GM23338 (cell line): ENCODE measurements at regions not wholly inside any gene's neighbourhood (a gene's known extent, or its start where the extent isn't known, plus 50 kb on each side); places are given as distances from the start of the nearest gene placed in this dataset.

Experiments
- ATAC-seq: fragments of 200-7000 bp; cut with Tn5 transposase; 3 replicates; pipeline ENCODE4 v1.9.1; 2020
- DNase-seq: peaks from one replicate; pipeline ENCODE4 v3.0.0-alpha.2; 2015; ENCODE audit warnings: low spot score
- H2AFZ ChIP-seq: fragments of 200-600 bp; sonication (generic); 2 replicates; pipeline ENCODE4 v1.8.0; 2016; ENCODE audit warnings: antibody characterized with exemption, mild to moderate bottlenecking, moderate library complexity
- H3F3A ChIP-seq: fragments of 200-600 bp; sonication (generic); replicated peaks from 2 replicates; pipeline ENCODE4 v1.8.0; 2017; ENCODE audit warnings: antibody characterized with exemption, mixed run types, low read depth
- H3K27ac ChIP-seq: fragments of 200-600 bp; sonication (generic); 2 replicates; pipeline ENCODE4 v1.6.1; 2016; ENCODE audit warnings: low read depth
- H3K27me3 ChIP-seq: fragments of 200-600 bp; sonication (generic); 2 replicates; pipeline ENCODE4 v1.8.0; 2016; ENCODE audit warnings: mild to moderate bottlenecking, mixed run types, moderate library complexity; ENCODE audit not compliant: insufficient read depth
- H3K36me3 ChIP-seq: fragments of 200-600 bp; sonication (generic); 2 replicates; pipeline ENCODE4 v1.8.0; 2016; ENCODE audit warnings: mild to moderate bottlenecking; ENCODE audit not compliant: insufficient read depth
- H3K4me1 ChIP-seq: fragments of 200-600 bp; sonication (generic); 2 replicates; pipeline ENCODE4 v1.8.0; 2016; ENCODE audit warnings: mild to moderate bottlenecking, moderate library complexity; ENCODE audit not compliant: insufficient read depth
- H3K4me2 ChIP-seq: fragments of 200-600 bp; sonication (generic); 2 replicates; pipeline ENCODE4 v1.7.1; 2017; ENCODE audit warnings: mixed run types
- H3K4me3 ChIP-seq: fragments of 200-600 bp; sonication (generic); 2 replicates; pipeline ENCODE4 v1.6.1; 2016; ENCODE audit warnings: mixed run types
- H3K79me2 ChIP-seq: fragments of 200-600 bp; sonication (generic); replicated peaks from 2 replicates; pipeline ENCODE4 v1.8.0; 2017; ENCODE audit warnings: mild to moderate bottlenecking; ENCODE audit not compliant: insufficient read depth
- H3K9me2 ChIP-seq: fragments of 200-600 bp; sonication (generic); 2 replicates; pipeline ENCODE4 v1.8.0; 2017; ENCODE audit not compliant: insufficient read depth
- H4K20me1 ChIP-seq: fragments of 200-600 bp; sonication (generic); replicated peaks from 2 replicates; pipeline ENCODE4 v1.8.0; 2017; ENCODE audit warnings: mild to moderate bottlenecking; ENCODE audit not compliant: insufficient read depth
- H3K27ac Mint-ChIP-seq: 2 replicates; pipeline ENCODE4 v1.8.0; 2020; ENCODE audit warnings: inconsistent platforms, mild to moderate bottlenecking, moderate library complexity, mixed read lengths
- H3K27me3 Mint-ChIP-seq: 3 replicates; pipeline ENCODE4 v1.8.0; 2022; ENCODE audit warnings: low read depth, mild to moderate bottlenecking, moderate library complexity, mixed read lengths, inconsistent platforms; ENCODE audit not compliant: insufficient read depth, poor library complexity
- H3K36me3 Mint-ChIP-seq: 3 replicates; pipeline ENCODE4 v1.8.0; 2021; ENCODE audit warnings: low read depth, mild to moderate bottlenecking, inconsistent platforms, moderate library complexity, mixed read lengths
- H3K4me1 Mint-ChIP-seq: 3 replicates; pipeline ENCODE4 v1.8.0; 2020; ENCODE audit warnings: mild to moderate bottlenecking, inconsistent platforms, mixed read lengths
- H3K4me3 Mint-ChIP-seq: 3 replicates; pipeline ENCODE4 v1.8.0; 2021; ENCODE audit warnings: moderate library complexity, mild to moderate bottlenecking, inconsistent platforms, mixed read lengths
- H3K9me3 Mint-ChIP-seq: 3 replicates; pipeline ENCODE4 v1.8.0; 2020; ENCODE audit warnings: moderate library complexity, mild to moderate bottlenecking, inconsistent platforms, mixed read lengths
- CREB1 ChIP-seq: fragments of 250-450 bp; sonication (Bioruptor Pico); IDR thresholded peaks from 2 replicates; pipeline ENCODE4 v1.5.0; 2020; ENCODE audit warnings: low read depth, mild to moderate bottlenecking, moderate library complexity
- CTCF ChIP-seq, 2 experiments: fragments of 200-600 bp in 1 of 2; sonication (generic) in 1 of 2; conservative IDR thresholded peaks; 2 replicates each; pipeline versions ENCODE4 v1.5.1 to v1.6.1; 2016 to 2017; ENCODE audit warnings: antibody characterized with exemption in 2 of 2, low read depth in 2 of 2, mild to moderate bottlenecking in 2 of 2, moderate library complexity in 1 of 2
- EZH2 ChIP-seq: fragments of 200-600 bp; sonication (generic); IDR thresholded peaks from one replicate; pipeline ENCODE4 v1.8.0; 2017; ENCODE audit warnings: antibody characterized with exemption, mild to moderate bottlenecking, low read depth; ENCODE audit not compliant: unreplicated experiment
- JUNB ChIP-seq: IDR thresholded peaks from one replicate; pipeline ENCODE4 v1.6.1; 2016; ENCODE audit warnings: antibody characterized with exemption; ENCODE audit not compliant: unreplicated experiment
- NANOG ChIP-seq: IDR thresholded peaks from 2 replicates; pipeline ENCODE4 v1.6.1; 2016; ENCODE audit warnings: antibody characterized with exemption, borderline replicate concordance
- ZNF331 ChIP-seq: fragments of 250-450 bp; sonication (Bioruptor Pico); IDR thresholded peaks from 2 replicates; pipeline ENCODE4 v1.5.0; 2020; ENCODE audit warnings: low read depth, mild to moderate bottlenecking, moderate library complexity
- TF ChIP-seq, protein P1 (sequence below): IDR thresholded peaks from one replicate; pipeline ENCODE4 v1.6.1; 2018; ENCODE audit warnings: antibody characterized with exemption; ENCODE audit not compliant: unreplicated experiment
- TF ChIP-seq, protein P2 (sequence below): fragments of 250-450 bp; sonication (Bioruptor Pico); IDR thresholded peaks from 2 replicates; pipeline ENCODE4 v1.5.0; 2020; ENCODE audit warnings: mild to moderate bottlenecking, moderate library complexity

DNA sequence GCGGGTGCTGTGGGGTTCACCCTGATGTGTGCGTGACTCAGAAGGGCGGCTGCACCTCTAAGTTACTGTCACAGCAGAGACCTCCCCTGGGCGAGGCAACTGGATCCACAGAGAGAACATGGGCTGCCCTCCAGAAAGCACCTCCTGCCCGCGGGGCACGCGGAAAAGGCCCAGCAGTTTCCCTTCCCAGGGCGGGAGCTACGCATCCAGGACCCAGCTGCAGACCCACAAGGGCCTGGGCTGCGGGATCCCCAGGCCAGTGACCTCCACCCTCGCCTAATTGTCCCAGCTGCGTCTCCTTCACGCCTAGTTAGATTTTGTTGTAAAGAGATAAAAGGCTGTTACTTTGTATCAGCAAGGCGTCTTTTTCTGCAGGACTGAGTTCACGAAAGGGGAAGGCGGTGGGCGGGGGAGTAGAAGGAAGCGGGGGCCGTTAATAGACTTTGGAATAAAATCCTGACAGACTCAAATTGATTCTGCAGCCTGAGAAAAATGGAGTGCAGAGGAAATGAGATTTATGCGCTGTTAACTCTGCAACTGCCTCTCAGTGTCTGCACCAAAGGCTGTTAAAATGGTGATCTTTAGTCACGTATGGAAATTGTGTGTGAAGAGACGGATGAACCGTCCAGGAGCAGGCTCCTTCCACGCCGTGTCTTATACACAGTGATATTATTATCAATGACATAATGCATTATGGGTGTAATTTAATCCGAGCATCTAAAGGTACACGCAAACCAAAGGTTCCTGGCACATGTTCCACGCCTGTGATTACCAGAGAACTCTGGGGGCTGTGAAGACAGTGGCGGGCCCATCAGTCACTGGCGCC, 65.9 kb upstream of the FBRSL1 start:
- ATAC-seq (no peak), DNase-seq (no peak)
- Histone ChIP-seq H3K9me2 (no peaks in the 10 kb centered on the region), H2AFZ (no peak overlapping the region), H4K20me1 (no peaks in the 10 kb centered on the region), H3K27me3 (peaks cover 93% of the 10 kb centered on the region), H3K4me2 (no peak overlapping the region), H3F3A (no peaks in the 10 kb centered on the region), H3K79me2 (no peaks in the 10 kb centered on the region), H3K4me3 (no peak overlapping the region), H3K27ac (no peak overlapping the region), H3K4me1 (no peaks in the 10 kb centered on the region), H3K36me3 (no peaks in the 10 kb centered on the region)
- peaks cover 13% of the 10 kb centered on the region for H3K4me1 Mint-ChIP-seq
- TF ChIP-seq CREB1 (CRISPR knock-in tag) (no peak), ZNF331 (CRISPR knock-in tag) (no peak), EZH2 (no peak), JUNB (no peak)
- TF ChIP-seq, protein P1, sequence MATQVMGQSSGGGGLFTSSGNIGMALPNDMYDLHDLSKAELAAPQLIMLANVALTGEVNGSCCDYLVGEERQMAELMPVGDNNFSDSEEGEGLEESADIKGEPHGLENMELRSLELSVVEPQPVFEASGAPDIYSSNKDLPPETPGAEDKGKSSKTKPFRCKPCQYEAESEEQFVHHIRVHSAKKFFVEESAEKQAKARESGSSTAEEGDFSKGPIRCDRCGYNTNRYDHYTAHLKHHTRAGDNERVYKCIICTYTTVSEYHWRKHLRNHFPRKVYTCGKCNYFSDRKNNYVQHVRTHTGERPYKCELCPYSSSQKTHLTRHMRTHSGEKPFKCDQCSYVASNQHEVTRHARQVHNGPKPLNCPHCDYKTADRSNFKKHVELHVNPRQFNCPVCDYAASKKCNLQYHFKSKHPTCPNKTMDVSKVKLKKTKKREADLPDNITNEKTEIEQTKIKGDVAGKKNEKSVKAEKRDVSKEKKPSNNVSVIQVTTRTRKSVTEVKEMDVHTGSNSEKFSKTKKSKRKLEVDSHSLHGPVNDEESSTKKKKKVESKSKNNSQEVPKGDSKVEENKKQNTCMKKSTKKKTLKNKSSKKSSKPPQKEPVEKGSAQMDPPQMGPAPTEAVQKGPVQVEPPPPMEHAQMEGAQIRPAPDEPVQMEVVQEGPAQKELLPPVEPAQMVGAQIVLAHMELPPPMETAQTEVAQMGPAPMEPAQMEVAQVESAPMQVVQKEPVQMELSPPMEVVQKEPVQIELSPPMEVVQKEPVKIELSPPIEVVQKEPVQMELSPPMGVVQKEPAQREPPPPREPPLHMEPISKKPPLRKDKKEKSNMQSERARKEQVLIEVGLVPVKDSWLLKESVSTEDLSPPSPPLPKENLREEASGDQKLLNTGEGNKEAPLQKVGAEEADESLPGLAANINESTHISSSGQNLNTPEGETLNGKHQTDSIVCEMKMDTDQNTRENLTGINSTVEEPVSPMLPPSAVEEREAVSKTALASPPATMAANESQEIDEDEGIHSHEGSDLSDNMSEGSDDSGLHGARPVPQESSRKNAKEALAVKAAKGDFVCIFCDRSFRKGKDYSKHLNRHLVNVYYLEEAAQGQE = no peak
- H3K27me3 Mint-ChIP-seq = peaks cover 87% of the 10 kb centered on the region
- peaks cover 17% of the 10 kb centered on the region for H3K36me3 Mint-ChIP-seq
- H3K9me3 Mint-ChIP-seq = peaks cover 31% of the 10 kb centered on the region
- H3K27ac Mint-ChIP-seq = no peak overlapping the region
- no peak overlapping the region for H3K4me3 Mint-ChIP-seq

DNA sequence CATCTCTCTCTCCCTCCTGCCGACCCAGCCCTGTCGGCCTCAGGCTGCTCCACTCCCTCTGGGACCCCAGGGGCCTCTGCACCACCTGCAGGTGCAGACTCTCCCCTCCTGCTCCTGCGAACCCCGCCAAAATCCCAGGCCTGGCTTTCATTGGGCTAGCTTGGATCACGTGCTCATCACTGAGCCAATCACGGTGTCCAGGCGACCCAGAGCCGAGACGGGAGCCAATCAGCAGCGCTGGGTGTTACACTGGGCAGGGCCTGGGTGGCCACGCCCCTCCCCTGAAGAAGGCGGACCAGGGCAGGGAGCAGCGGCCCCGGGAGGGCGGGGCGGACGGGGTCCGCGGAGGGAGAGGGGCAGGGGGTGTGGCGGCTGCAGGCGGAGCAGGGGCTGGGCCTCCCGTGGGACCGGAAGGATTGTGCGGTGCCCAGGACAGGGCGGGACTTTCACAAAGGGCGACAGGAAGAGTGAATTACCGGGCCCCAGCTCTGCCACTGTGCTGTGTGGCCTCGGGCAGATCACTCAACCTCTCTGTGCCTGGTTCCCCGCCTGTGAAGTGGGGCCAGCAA, 66.6 kb upstream of the FBRSL1 start:
- peaks cover 31% of the 10 kb centered on the region for H3K9me3 Mint-ChIP-seq
- Histone ChIP-seq H3K36me3 (no peaks in the 10 kb centered on the region), H3K9me2 (no peaks in the 10 kb centered on the region), H3K4me1 (no peaks in the 10 kb centered on the region), H3K27ac (no peak overlapping the region), H4K20me1 (no peaks in the 10 kb centered on the region), H3K27me3 (peaks cover 94% of the 10 kb centered on the region), H3K4me3 (no peak overlapping the region), H2AFZ (no peak overlapping the region), H3K4me2 (no peak overlapping the region), H3F3A (no peaks in the 10 kb centered on the region), H3K79me2 (no peaks in the 10 kb centered on the region)
- H3K4me1 Mint-ChIP-seq = peaks cover 8% of the 10 kb centered on the region
- peaks cover 17% of the 10 kb centered on the region for H3K36me3 Mint-ChIP-seq
- no peak overlapping the region for H3K4me3 Mint-ChIP-seq
- peaks cover 88% of the 10 kb centered on the region for H3K27me3 Mint-ChIP-seq
- DNase-seq = peak; percentile 51
- ATAC-seq = peak; percentile 58
- TF ChIP-seq NANOG = no peak
- TF ChIP-seq, protein P2, sequence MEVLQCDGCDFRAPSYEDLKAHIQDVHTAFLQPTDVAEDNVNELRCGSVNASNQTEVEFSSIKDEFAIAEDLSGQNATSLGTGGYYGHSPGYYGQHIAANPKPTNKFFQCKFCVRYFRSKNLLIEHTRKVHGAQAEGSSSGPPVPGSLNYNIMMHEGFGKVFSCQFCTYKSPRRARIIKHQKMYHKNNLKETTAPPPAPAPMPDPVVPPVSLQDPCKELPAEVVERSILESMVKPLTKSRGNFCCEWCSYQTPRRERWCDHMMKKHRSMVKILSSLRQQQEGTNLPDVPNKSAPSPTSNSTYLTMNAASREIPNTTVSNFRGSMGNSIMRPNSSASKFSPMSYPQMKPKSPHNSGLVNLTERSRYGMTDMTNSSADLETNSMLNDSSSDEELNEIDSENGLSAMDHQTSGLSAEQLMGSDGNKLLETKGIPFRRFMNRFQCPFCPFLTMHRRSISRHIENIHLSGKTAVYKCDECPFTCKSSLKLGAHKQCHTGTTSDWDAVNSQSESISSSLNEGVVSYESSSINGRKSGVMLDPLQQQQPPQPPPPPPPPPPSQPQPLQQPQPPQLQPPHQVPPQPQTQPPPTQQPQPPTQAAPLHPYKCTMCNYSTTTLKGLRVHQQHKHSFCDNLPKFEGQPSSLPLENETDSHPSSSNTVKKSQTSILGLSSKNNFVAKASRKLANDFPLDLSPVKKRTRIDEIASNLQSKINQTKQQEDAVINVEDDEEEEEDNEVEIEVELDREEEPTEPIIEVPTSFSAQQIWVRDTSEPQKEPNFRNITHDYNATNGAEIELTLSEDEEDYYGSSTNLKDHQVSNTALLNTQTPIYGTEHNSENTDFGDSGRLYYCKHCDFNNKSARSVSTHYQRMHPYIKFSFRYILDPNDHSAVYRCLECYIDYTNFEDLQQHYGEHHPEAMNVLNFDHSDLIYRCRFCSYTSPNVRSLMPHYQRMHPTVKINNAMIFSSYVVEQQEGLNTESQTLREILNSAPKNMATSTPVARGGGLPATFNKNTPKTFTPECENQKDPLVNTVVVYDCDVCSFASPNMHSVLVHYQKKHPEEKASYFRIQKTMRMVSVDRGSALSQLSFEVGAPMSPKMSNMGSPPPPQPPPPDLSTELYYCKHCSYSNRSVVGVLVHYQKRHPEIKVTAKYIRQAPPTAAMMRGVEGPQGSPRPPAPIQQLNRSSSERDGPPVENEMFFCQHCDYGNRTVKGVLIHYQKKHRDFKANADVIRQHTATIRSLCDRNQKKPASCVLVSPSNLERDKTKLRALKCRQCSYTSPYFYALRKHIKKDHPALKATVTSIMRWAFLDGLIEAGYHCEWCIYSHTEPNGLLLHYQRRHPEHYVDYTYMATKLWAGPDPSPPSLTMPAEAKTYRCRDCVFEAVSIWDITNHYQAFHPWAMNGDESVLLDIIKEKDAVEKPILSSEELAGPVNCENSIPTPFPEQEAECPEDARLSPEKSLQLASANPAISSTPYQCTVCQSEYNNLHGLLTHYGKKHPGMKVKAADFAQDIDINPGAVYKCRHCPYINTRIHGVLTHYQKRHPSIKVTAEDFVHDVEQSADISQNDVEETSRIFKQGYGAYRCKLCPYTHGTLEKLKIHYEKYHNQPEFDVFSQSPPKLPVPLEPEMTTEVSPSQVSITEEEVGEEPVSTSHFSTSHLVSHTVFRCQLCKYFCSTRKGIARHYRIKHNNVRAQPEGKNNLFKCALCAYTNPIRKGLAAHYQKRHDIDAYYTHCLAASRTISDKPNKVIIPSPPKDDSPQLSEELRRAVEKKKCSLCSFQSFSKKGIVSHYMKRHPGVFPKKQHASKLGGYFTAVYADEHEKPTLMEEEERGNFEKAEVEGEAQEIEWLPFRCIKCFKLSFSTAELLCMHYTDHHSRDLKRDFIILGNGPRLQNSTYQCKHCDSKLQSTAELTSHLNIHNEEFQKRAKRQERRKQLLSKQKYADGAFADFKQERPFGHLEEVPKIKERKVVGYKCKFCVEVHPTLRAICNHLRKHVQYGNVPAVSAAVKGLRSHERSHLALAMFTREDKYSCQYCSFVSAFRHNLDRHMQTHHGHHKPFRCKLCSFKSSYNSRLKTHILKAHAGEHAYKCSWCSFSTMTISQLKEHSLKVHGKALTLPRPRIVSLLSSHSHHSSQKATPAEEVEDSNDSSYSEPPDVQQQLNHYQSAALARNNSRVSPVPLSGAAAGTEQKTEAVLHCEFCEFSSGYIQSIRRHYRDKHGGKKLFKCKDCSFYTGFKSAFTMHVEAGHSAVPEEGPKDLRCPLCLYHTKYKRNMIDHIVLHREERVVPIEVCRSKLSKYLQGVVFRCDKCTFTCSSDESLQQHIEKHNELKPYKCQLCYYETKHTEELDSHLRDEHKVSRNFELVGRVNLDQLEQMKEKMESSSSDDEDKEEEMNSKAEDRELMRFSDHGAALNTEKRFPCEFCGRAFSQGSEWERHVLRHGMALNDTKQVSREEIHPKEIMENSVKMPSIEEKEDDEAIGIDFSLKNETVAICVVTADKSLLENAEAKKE = no peak
- no peak for TF ChIP-seq CREB1 (CRISPR knock-in tag)
- no peak for TF ChIP-seq CTCF (conservative IDR thresholded peaks at IDR 0.05; ENCODE audit: low read depth in 2 of 2)
- TF ChIP-seq ZNF331 (CRISPR knock-in tag) = no peak
- no peak overlapping the region for H3K27ac Mint-ChIP-seq
